PFSK-1 (cell line): ENCODE measurements at regions not wholly inside any gene's neighbourhood (a gene's known extent, or its start where the extent isn't known, plus 50 kb on each side); places are given as distances from the start of the nearest gene placed in this dataset.

ENCODE experiments used
- FOXP2 ChIP-seq: optimal IDR thresholded peaks from 2 replicates; pipeline ENCODE3; 2011; ENCODE audit warnings: borderline replicate concordance, control low read depth, inconsistent platforms; ENCODE audit not compliant: insufficient read depth; ENCODE audit errors: extremely low read length, extremely low read depth
- POLR2AphosphoS5 ChIP-seq: IDR thresholded peaks from 2 replicates; pipeline ENCODE4 v1.6.1; 2012; ENCODE audit warnings: low read depth, mild to moderate bottlenecking, control low read depth, low read length, moderate library complexity
- REST ChIP-seq, 2 experiments: IDR thresholded peaks; 2 replicates each; pipeline versions ENCODE4 v1.6.1 to v1.8.0; 2011 to 2012; ENCODE audit warnings: low read depth in 2 of 2, low read length in 2 of 2, control low read depth in 1 of 2, inconsistent platforms in 1 of 2, mild to moderate bottlenecking in 1 of 2, moderate library complexity in 1 of 2; ENCODE audit not compliant: insufficient read depth in 1 of 2
- SIN3A ChIP-seq: IDR thresholded peaks from 2 replicates; pipeline ENCODE4 v1.6.1; 2012; ENCODE audit warnings: mild to moderate bottlenecking, low read length, moderate library complexity, borderline replicate concordance; ENCODE audit not compliant: insufficient read depth
- TAF1 ChIP-seq: IDR thresholded peaks from 2 replicates; pipeline ENCODE4 v1.6.1; 2012; ENCODE audit warnings: low read length, control low read depth, borderline replicate concordance; ENCODE audit not compliant: insufficient read depth

GRCh38 chr4:127149086-127149485, 483.7 kb upstream of the INTU start:
- TF ChIP-seq TAF1 (no peak), POLR2AphosphoS5 (no peak), FOXP2 (no peak), SIN3A (no peak), REST (IDR thresholded peaks at IDR 0.05; ENCODE audit: insufficient read depth in 1 of 2, low read depth in 2 of 2, low read length in 2 of 2) (no peak)

DNA sequence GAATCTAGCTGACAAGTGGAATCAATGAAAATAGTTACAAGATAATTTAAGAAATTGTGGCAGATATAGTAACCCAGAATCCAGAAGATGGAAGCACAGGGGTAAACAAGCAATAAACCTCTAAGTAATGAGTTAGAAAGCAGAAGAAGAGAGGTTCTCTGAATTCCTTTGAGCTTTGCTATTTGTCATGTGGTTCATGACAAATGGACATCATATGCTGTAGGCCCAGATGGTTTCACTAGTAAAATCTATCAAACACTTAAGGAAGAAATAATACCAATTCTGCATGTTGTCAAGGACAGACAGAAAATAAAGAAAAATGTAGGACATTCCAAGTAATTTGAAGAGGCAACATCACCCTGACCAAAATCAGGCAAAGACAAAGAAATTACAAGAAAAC, 480.8 kb upstream of the INTU start:
- TF ChIP-seq REST (IDR thresholded peaks at IDR 0.05; ENCODE audit: insufficient read depth in 1 of 2, low read depth in 2 of 2, low read length in 2 of 2) (no peak), POLR2AphosphoS5 (no peak), FOXP2 (no peak), TAF1 (no peak), SIN3A (no peak)

- TF ChIP-seq TAF1: no peak
- no peak for TF ChIP-seq FOXP2
- TF ChIP-seq REST (IDR thresholded peaks at IDR 0.05; ENCODE audit: insufficient read depth in 1 of 2, low read depth in 2 of 2, low read length in 2 of 2): no peak
- TF ChIP-seq POLR2AphosphoS5: no peak
- TF ChIP-seq SIN3A: no peak
These were observed 477.6 kb upstream of the INTU start for GRCh38 chr4:127155116-127155515.

- TF ChIP-seq FOXP2 (no peak), TAF1 (no peak), REST (IDR thresholded peaks at IDR 0.05; ENCODE audit: insufficient read depth in 1 of 2, low read depth in 2 of 2, low read length in 2 of 2) (no peak), SIN3A (no peak), POLR2AphosphoS5 (no peak)
These were observed 477.2 kb upstream of the INTU start for GRCh38 chr4:127155555-127155954.

DNA sequence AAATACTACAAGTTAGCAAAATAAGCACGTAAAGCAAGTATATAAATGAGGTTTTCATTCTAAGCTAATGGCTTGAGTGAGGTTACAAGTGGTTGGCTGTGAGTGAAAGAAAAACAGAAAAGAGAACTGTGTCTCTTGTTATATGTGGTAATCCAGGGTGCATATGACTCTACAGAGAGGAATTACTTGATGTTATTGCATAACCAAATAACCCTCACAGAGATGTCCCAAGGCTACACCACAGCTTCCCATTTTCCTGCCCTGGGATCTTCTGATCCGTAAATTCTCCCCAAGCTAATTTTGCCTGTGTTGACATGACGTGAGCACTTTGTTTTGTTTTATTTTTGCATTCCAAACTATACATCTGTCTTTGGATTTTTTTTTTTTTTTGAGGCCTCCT, 470.0 kb upstream of the INTU start:
- TF ChIP-seq POLR2AphosphoS5 (no peak), FOXP2 (no peak), TAF1 (no peak)
